ENCODE measurements at regions not wholly inside any gene's neighbourhood (a gene's known extent, or its start where the extent isn't known, plus 50 kb on each side); places are given as distances from the start of the nearest gene placed in this dataset.

DNA sequence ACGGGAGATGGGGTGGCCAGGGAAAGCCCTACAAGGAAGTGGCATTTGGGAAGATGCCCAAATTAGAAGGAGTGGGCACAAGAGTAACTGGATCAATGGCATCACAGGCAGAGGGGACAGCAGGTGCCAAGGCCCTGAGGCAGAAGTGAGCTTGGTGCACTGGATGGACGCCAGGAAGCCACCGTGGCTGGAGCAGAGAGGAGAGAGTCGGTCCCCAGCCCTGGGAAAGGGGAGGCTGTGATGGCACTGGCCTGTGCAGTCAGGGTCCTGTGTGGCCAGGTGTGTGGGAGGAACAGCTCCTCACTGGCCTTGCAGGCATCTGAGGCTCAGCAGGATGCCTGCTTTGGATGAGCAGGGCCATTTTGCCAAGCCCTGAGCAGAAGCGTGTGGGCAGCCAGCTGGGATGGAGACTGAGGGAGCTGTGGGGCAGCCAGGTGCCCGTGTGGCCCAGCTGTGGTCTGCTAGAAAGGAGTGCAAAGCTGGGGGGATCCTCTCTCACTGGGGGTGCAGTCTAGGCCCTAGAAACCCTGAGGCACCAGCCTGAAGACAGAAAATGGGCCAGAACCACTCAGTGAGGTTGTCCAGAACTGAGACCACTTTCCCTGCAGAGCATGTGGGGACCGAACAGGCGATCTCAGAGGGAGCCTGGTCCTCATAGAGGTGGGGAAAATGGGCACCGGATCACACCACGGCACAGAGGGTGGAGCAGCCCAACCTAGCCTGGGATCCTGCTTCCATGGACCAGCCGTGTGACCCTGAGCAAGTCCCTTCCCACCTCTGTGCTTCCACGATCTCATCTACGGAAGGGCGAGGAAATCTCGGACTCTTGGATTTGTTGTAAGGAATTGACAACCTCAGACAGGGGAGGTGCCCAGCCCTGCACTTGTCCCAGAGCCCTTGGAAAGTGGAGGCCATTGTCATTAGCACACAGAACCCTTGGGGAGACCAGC lies 78.6 kb upstream of the RTL6 start:
- 71 to 85% methylated on average over 15 of the region's 15 CpGs for WGBS, 2 donors
- TF ChIP-seq, protein P1, sequence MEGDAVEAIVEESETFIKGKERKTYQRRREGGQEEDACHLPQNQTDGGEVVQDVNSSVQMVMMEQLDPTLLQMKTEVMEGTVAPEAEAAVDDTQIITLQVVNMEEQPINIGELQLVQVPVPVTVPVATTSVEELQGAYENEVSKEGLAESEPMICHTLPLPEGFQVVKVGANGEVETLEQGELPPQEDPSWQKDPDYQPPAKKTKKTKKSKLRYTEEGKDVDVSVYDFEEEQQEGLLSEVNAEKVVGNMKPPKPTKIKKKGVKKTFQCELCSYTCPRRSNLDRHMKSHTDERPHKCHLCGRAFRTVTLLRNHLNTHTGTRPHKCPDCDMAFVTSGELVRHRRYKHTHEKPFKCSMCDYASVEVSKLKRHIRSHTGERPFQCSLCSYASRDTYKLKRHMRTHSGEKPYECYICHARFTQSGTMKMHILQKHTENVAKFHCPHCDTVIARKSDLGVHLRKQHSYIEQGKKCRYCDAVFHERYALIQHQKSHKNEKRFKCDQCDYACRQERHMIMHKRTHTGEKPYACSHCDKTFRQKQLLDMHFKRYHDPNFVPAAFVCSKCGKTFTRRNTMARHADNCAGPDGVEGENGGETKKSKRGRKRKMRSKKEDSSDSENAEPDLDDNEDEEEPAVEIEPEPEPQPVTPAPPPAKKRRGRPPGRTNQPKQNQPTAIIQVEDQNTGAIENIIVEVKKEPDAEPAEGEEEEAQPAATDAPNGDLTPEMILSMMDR (IDR thresholded peaks at IDR 0.05) = no peak
- TF ChIP-seq EP300 (IDR thresholded peaks at IDR 0.05) (no peak), POLR2A (IDR thresholded peaks at IDR 0.05) (no peak), POLR2AphosphoS5 (IDR thresholded peaks at IDR 0.05) (no peak)
- no peak overlapping the region for H3K4me3 ChIP-seq
- H3K36me3 ChIP-seq = no peaks in the 10 kb centered on the region
- H3K9me3 ChIP-seq = no peaks in the 10 kb centered on the region
- intact Hi-C loops (cut with DNase I) = no loop called here
- H3K27me3 ChIP-seq = peaks cover 0 to 8% (median 0%) of the 10 kb centered on the region in 3 donors
- peak; percentile 59 for DNase-seq
- no peak overlapping the region for H3K27ac ChIP-seq
- H3K4me1 ChIP-seq = no peaks in the 10 kb centered on the region

DNA sequence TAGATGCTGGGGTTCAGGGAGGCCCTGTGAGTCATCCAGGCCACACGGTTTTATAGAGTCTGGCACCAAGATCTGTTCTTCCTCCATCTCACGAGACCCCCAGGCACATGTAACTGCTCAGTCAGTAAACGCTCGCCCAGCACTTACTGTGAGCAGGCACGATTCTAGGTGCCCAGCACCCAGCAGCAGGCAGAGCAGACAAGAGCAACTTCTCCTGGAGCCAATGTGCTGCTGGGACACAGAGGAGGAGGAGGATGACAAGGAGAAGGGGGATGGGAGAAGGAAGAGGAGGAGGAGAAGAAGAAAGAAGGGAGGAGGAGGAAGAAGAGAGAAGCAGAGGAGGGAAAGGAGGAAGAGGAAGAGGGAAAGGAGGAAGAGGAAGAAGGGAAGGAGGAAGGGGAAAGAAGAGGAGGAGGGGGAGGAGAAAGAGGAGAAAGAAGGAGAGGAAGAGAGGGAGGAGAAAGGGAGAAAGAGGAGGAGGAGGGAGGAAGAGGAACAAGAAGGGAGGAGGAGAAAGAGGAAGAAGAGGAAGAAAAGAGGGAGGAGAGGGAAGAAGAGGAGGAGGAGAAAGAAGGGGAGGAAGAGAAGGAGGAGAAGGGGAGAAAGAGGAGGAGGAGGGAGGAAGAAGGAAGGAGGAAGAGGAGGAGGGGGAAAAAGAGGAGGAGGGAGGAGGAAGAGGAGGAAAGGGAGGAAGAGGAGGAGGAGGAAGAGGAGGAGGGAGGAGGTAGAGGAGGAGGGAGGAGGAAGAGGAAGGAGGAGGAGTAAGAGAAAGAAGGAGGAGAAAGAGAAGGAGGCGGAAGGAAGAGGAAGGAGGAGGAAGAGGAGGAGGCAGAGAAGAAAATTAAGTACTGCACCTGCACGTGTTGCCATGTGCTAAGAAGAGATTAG lies 77.6 kb upstream of the RTL6 start:
- Histone ChIP-seq H3K36me3 (no peaks in the 10 kb centered on the region), H3K27me3 (peaks cover 0 to 8% (median 0%) of the 10 kb centered on the region in 3 donors), H3K4me3 (no peak overlapping the region), H3K4me1 (no peaks in the 10 kb centered on the region), H3K27ac (no peak overlapping the region), H3K9me3 (no peaks in the 10 kb centered on the region)
- DNase-seq = peak; percentile 35
- 48 to 57% methylated on average over 7 of the region's 7 CpGs for WGBS, 2 donors
- intact Hi-C loops (cut with DNase I) = no loop called here
- no peak for TF ChIP-seq POLR2A (IDR thresholded peaks at IDR 0.05)
- TF ChIP-seq POLR2AphosphoS5 (IDR thresholded peaks at IDR 0.05) = no peak
- no peak for TF ChIP-seq EP300 (IDR thresholded peaks at IDR 0.05)
- TF ChIP-seq, protein P1 (IDR thresholded peaks at IDR 0.05) = no peak

DNA sequence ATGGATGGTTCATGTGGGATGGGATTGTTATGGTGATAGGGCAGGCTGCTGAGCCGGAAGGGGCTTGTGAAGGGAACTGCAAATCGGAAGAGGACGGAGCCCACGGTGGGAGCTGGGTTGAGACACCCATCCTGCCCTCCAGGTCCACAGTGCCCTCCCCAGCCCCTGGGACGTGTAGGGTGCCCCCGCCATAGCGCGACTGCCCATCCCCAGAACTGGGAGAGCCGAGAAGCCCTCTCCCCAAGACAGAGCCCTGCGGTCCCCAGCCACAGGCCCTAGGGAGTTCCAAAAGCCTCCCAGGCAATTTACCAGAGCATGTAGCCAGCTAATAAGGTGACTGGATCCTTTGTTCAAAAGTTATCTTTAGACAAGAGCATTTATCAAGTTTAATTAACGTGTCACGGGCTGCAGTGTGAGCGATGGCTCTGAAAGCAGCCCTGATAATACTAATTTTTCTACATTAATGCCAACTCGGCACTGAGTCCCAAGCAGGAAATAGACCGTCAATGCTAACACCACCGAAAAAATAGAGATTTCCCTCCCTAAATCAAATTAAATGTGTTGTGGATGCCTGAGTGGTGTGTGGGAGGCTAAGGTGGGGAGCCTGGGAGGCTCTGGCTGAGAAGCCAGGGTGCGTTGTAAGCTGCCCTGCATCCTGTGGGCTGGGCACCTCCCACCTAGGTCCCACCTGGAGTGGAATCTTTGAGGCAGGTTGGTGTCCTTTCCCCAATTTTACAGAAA lies 76.8 kb upstream of the RTL6 start:
- WGBS, 2 donors = 75 to 83% methylated on average over 17 of the region's 17 CpGs
- Histone ChIP-seq H3K9me3 (no peaks in the 10 kb centered on the region), H3K36me3 (no peaks in the 10 kb centered on the region), H3K4me1 (no peaks in the 10 kb centered on the region), H3K4me3 (no peak overlapping the region), H3K27ac (no peak overlapping the region), H3K27me3 (peaks cover 0 to 8% (median 0%) of the 10 kb centered on the region in 3 donors)
- TF ChIP-seq, protein P1 (IDR thresholded peaks at IDR 0.05) = no peak
- no peak for TF ChIP-seq EP300 (IDR thresholded peaks at IDR 0.05)
- intact Hi-C loops (cut with DNase I) = no loop called here
- DNase-seq = peak; percentile 48

DNA sequence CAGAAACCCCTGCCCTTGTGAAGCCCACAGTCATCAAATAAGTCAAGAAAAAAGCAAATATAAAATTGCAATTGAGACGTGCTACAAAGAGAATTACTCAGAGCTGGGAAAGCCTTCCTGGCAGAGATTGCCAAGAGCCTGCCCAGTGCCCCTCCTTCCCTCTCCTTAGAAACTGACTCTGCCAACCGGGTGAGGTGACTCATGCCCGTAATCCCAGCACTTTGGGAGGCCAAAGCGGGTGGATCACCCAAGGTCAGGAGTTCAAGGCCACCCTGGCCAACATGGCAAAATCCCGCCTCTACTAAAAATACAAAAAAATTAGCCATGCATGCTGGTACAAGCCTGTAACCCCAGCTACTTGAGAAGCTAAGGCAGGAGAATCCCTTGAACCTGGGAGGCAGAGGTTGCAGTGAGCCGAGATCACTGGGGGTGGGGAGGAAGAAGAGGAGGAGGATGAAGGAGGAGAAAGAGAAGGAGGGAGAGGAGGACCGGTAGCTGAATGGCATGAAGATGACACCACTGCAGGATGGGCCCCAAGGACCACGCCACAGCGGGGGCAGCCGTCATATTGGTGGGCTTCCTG lies 76.1 kb upstream of the RTL6 start:
- peak; percentile 82 for DNase-seq
- Histone ChIP-seq H3K27me3 (peaks cover 0 to 8% (median 0%) of the 10 kb centered on the region in 3 donors), H3K36me3 (no peaks in the 10 kb centered on the region), H3K9me3 (no peaks in the 10 kb centered on the region), H3K4me1 (no peaks in the 10 kb centered on the region), H3K27ac (no peak overlapping the region), H3K4me3 (no peak overlapping the region)
- 44 to 68% methylated on average over 10 of the region's 10 CpGs for WGBS, 2 donors
- intact Hi-C loops (cut with DNase I) = no loop called here
- TF ChIP-seq, protein P1 (IDR thresholded peaks at IDR 0.05) = no peak
- peak in 2 of 4 donors; percentile 26 to 27 for TF ChIP-seq POLR2AphosphoS5 (IDR thresholded peaks at IDR 0.05)
